ENCODE measurements at regions not wholly inside any gene's neighbourhood (a gene's known extent, or its start where the extent isn't known, plus 50 kb on each side); places are given as distances from the start of the nearest gene placed in this dataset.

GRCh38 chr18:67854340-67854739 lies 337.8 kb upstream of the DSEL start:
- TF ChIP-seq, protein P1, sequence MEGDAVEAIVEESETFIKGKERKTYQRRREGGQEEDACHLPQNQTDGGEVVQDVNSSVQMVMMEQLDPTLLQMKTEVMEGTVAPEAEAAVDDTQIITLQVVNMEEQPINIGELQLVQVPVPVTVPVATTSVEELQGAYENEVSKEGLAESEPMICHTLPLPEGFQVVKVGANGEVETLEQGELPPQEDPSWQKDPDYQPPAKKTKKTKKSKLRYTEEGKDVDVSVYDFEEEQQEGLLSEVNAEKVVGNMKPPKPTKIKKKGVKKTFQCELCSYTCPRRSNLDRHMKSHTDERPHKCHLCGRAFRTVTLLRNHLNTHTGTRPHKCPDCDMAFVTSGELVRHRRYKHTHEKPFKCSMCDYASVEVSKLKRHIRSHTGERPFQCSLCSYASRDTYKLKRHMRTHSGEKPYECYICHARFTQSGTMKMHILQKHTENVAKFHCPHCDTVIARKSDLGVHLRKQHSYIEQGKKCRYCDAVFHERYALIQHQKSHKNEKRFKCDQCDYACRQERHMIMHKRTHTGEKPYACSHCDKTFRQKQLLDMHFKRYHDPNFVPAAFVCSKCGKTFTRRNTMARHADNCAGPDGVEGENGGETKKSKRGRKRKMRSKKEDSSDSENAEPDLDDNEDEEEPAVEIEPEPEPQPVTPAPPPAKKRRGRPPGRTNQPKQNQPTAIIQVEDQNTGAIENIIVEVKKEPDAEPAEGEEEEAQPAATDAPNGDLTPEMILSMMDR (conservative IDR thresholded peaks at IDR 0.05), result no peak
- TF ChIP-seq ZFX (IDR thresholded peaks at IDR 0.05), result no peak

All from C4-2B (cell line).